Fibroblast of villous mesenchyme (primary cell): ENCODE measurements at regions not wholly inside any gene's neighbourhood (a gene's known extent, or its start where the extent isn't known, plus 50 kb on each side); places are given as distances from the start of the nearest gene placed in this dataset.
A peak's percentile ranks its signal among the peaks of the same experiment; 100 is the strongest.
"Not testable (repeated sequence)": the region's sequence is repeated elsewhere in the genome, so short reads cannot be mapped to it uniquely, and the experiment has no call there.

Experiments
- DNase-seq: peaks from one replicate; pipeline ENCODE4 v3.0.0-alpha.2; 2010; ENCODE audit warnings: low read depth
- H3K4me3 ChIP-seq: 2 replicates; pipeline ENCODE4 v1.5.1; 2011; ENCODE audit warnings: low read depth, mild to moderate bottlenecking, low read length
- TF ChIP-seq, protein P1 (sequence below): IDR thresholded peaks from 2 replicates; pipeline ENCODE4 v1.5.1; 2012; ENCODE audit warnings: low read depth, mild to moderate bottlenecking, low read length; ENCODE audit not compliant: insufficient read depth

DNA sequence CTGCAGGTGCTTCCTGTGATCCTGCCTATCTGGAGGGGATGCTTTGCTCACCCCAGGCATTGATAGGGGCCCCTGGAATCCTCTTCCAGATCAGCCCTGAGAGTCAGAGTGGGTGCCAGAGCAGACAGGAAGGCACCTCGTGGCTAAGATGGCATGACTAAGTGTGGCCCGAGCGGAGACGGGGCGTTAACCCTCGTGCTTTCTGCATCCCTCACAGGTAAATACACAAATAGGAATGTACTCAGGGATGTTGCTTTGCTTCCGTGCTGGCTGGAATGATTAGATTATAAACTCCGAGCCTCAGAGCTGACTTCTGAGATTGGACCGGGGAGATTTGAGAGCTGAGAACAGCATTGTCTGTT lies 312.7 kb upstream of the B3GAT1 start:
- no peak overlapping the region for H3K4me3 ChIP-seq
- DNase-seq, result no peak
- TF ChIP-seq, protein P1, sequence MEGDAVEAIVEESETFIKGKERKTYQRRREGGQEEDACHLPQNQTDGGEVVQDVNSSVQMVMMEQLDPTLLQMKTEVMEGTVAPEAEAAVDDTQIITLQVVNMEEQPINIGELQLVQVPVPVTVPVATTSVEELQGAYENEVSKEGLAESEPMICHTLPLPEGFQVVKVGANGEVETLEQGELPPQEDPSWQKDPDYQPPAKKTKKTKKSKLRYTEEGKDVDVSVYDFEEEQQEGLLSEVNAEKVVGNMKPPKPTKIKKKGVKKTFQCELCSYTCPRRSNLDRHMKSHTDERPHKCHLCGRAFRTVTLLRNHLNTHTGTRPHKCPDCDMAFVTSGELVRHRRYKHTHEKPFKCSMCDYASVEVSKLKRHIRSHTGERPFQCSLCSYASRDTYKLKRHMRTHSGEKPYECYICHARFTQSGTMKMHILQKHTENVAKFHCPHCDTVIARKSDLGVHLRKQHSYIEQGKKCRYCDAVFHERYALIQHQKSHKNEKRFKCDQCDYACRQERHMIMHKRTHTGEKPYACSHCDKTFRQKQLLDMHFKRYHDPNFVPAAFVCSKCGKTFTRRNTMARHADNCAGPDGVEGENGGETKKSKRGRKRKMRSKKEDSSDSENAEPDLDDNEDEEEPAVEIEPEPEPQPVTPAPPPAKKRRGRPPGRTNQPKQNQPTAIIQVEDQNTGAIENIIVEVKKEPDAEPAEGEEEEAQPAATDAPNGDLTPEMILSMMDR, result no peak

DNA sequence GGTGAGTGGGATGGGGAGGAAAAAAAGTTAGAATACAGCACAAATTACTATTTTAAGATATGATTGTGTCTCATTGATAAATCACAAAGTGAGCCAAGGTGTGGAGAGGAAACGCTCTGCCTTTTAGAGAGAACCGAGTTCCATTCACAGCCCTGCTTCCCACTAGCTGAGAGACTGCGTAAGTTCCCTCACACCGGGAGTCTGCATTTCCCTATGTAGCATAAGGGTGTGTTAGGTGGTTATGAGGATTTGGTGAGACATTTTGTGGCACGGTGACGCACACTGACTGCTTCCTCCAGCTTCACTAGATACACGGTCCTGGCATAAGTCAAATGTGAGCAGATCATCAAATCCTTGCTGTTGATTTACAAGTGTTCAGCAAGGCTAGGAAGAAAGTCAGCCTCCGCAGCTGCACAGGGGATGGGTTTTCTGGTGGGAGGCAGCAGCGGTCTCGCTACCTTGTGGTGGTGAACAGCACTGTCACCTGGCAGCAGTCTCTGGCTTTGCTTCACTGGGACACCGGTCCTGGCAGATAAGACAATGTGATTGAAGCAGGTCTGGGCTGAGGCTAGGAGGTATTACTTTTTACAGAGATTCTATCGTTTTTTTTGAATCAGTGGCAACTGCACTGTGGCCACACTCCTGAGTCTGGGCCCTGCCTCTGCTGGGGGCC lies 312.2 kb upstream of the B3GAT1 start:
- H3K4me3 ChIP-seq, result no peak overlapping the region
- TF ChIP-seq, protein P1, result no peak

DNA sequence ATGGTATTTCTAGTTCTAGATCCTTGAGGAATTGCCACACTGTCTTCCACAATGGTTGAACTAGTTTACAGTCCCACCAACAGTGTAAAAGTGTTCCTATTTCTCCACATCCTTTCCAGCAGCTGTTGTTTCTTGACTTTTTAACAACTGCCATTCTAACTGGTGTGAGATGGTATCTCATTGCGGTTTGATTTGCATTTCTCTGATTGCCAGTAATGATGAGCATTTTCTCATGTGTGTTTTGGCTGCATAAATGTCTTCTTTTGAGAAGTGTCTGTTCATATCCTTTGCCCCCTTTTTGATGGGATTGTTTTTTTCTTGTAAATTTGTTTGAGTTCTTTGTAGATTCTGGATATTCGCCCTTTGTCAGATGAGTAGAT lies 308.6 kb upstream of the B3GAT1 start:
- DNase-seq, H3K4me3 ChIP-seq: not testable (repeated sequence)

More for the DNA sequence above, 312.2 kb upstream of the B3GAT1 start:
- DNase-seq, result no peak

DNA sequence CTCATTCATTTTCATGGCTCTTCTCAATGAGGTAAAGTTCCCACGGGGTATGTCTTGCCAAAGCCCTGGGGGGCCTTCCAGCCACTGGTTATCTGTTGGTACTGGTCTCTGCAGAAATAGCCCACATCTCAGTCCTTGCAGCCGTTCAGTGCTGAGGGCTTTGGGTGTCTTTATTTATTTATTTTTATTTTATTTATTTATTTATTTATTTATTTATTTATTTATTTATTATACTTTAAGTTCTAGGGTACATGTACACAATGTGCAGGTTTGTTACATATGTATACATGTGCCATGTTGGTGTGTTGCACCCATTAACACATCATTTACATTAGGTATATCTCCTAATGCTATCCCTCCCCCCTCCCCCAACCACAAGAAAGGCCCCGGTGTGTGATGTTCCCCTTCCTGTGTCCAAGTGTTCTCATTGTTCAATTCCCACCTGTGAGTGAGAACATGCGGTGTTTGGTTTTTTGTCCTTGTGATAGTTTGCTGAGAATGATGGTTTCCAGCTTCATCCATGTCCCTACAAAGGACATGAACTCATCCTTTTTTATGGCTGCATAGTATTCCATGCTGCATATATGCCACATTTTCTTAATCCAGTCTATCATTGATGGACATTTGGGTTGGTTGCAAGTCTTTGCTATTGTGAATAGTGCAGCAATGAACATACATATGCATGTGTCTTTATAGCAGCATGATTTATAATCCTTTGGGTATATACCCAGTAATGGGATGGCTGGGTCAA lies 308.1 kb upstream of the B3GAT1 start:
- H3K4me3 ChIP-seq, DNase-seq: not testable (repeated sequence)

DNA sequence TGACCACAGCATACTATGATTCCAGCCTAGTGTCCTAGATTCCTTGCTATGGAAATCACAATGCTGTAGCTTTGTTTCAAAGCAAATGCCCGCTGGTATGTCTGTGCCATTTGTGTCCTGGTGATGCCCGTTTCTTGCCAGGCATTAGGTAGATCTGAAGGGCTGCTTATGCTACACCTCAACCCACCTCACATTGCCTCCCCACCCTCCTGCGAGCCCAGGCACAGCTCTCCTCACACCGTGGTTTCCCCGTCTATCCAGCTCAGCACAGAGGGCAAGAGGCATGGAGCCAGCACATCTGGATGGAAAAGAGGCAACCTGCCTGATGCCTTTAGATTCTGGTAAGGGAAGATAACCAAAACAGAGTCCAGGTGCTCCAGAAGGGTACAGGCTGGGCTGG lies 307.4 kb upstream of the B3GAT1 start:
- DNase-seq, result no peak
- no peak overlapping the region for H3K4me3 ChIP-seq
- TF ChIP-seq, protein P1, result no peak

DNA sequence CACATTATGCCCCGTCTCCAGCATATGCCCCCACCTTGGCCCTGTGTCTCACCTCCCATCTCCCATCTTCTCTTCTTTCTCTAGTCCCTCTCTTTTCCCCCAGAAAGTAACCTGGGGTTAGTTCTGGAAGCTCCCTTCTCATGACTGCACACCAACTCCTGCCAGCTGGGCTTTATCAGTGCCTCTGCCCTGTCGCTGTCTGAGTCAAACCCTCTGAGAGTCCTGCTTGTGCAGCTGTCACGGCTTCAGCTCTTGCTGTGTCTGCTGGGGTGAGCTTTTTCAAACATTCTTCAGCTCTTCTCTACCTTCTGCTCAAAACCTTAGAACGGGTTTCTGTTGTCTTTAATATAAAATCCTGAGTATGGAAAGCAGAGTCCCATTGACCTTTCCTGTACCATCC lies 304.5 kb upstream of the B3GAT1 start:
- H3K4me3 ChIP-seq, result no peak overlapping the region
- DNase-seq, result no peak
- TF ChIP-seq, protein P1, result no peak

DNA sequence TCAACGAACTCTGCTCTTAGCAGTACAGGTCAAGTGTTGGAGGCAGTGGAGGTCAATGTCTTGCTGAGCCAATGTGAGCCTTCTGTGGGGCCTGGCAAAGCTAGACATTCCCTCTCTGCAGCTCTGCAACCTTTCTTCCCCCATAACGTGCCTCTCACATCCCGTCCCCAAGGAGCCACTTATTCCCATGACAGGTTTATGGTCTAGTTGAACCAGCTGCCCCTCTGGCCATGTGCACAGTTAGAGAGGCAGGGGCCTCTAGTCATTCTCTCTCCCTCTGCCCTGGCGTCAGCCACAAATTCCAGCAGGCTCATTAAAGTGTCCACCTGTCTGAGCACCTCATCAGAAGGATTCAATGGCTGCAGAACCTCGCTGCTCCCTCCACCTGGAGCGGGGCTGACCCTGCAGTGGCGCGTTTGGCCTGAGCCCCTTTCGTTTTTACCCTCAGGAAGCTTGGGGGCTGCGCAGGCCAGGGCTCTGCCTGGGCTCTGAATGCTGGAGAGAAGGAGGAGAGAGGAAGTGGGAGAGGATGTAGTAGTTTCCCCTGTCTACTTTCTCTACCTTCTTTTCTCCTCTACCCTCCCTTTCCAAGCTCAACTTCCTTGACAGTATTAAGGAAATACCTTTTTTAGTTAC lies 302.1 kb upstream of the B3GAT1 start:
- H3K4me3 ChIP-seq, result no peak overlapping the region
- DNase-seq, result peak; percentile 27
- TF ChIP-seq, protein P1, result no peak
